ENCODE measurements at regions not wholly inside any gene's neighbourhood (a gene's known extent, or its start where the extent isn't known, plus 50 kb on each side); places are given as distances from the start of the nearest gene placed in this dataset.
"Not testable (repeated sequence)": the region's sequence is repeated elsewhere in the genome, so short reads cannot be mapped to it uniquely, and the experiment has no call there.

DNA sequence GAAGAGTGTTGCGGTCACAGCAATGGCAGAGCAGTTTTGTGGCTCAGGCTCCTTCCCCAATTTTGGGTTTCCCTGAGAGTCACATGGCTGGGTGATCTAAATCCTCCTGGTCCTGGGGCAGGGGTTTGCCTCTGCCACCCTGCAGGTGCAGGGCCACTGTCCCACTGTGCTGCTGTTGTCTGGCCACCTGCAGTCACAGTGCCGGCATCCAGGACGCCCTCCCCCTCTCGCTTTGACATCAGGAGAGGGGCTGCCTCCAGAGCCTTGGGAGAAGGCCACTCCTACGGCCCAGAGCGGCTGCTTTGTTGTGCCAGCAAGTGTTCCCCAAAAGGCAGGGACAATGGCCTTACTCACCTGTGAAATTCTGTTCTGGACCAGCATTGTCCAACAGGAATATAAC lies 449.0 kb downstream of the QKI start:
- H3K9me3 Mint-ChIP-seq, result no peaks in the 10 kb centered on the region
- H3K36me3 Mint-ChIP-seq (ENCODE audit: low read depth), result no peaks in the 10 kb centered on the region
- H3K4me1 Mint-ChIP-seq, result no peaks in the 10 kb centered on the region
- no peak for DNase-seq
- H3K4me3 Mint-ChIP-seq, result no peak overlapping the region
- peaks cover 8% of the 10 kb centered on the region for H3K27me3 Mint-ChIP-seq
- H3K27ac Mint-ChIP-seq, result no peak overlapping the region
- intact Hi-C loops (cut with micrococcal nuclease), result no loop called here

DNA sequence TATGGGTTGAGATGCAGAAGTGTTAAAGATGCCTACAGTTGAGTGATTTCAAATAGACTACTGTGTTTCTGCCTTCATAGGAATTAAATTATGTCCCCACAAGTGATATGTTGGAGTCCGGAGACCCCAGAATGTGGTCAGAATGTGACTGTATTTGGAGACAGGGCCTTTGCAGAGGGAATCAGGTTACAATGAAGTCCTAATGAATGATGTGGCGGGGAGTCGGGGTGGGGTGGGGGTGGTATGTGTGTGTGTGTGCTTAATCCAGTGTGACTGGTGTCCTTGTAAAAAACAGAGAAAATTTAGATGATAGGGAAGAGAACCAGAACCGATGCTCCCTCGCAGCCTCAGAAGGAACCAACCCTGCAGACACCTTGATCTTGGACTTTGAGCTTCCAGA lies 448.2 kb downstream of the QKI start:
- Mint-ChIP-seq H3K27me3 (peaks cover 8% of the 10 kb centered on the region), H3K9me3 (no peaks in the 10 kb centered on the region), H3K36me3 (ENCODE audit: low read depth) (no peaks in the 10 kb centered on the region), H3K4me1 (no peaks in the 10 kb centered on the region), H3K27ac (no peak overlapping the region), H3K4me3 (no peak overlapping the region)
- intact Hi-C loops (cut with micrococcal nuclease), result no loop called here
- no peak for DNase-seq

DNA sequence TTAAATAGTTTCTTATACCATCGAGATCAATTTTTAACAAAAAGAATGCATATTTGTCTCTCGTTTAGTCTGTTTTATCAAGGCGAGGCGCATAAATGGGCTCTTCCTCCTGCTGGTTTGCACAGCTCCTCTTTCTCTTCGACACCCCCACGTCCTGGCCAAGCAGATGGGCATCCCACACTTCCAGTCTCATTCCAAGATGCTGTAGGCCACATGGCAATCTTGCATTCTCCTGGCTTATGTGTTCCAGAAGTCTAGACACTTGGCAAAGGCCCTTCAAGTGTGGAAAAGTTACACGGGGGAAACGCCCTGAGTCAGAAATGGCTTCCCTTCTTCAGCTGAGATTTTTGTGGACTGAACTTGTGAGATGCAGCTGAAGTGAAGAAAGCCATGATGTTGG lies 447.1 kb downstream of the QKI start:
- Mint-ChIP-seq H3K9me3 (no peaks in the 10 kb centered on the region), H3K27me3 (peaks cover 8% of the 10 kb centered on the region), H3K4me1 (no peaks in the 10 kb centered on the region), H3K36me3 (ENCODE audit: low read depth) (no peaks in the 10 kb centered on the region), H3K4me3 (no peak overlapping the region), H3K27ac (no peak overlapping the region)
- no peak for DNase-seq
- intact Hi-C loops (cut with micrococcal nuclease), result no loop called here

DNA sequence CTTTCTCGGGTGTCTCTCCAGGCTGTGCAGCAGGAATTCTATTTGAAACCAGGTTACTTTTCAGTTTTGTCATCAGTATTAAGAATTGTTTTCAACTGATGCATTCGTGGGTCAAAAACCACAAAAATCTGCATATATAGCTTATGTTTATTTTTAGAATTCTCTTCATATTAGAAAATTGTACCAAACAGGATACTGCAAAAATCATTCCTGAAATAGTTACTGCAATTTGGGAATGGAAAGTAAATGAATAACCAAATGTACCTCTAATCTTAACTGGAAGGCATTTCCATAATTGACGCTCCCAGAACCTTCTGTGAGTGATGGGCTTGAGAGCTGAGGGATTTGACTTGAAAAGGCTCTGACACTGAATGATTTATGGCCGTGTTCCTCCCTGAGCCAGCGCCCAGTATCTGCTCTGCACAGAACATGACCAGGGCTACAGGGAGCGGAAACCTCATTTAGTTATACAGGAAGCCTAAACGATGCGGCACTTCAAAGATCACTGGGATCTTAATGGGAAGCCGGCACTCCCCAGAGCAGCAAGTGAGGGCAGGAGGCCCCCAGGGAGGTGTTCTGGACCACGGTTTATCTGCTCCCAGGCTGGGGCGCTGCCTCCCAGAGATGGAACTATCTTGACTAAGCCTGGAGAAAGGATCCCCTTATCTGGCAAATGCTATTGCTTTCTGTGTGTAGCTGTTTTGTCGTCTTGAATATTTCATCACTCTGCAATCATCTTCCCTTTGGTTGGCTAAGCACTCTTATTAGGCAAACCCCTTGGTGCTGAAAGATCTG lies 446.0 kb downstream of the QKI start:
- Mint-ChIP-seq H3K9me3 (no peaks in the 10 kb centered on the region), H3K27ac (no peak overlapping the region), H3K4me3 (no peak overlapping the region), H3K4me1 (no peaks in the 10 kb centered on the region), H3K27me3 (peaks cover 8% of the 10 kb centered on the region), H3K36me3 (ENCODE audit: low read depth) (no peaks in the 10 kb centered on the region)
- intact Hi-C loops (cut with micrococcal nuclease), result no loop called here
- DNase-seq, result no peak

DNA sequence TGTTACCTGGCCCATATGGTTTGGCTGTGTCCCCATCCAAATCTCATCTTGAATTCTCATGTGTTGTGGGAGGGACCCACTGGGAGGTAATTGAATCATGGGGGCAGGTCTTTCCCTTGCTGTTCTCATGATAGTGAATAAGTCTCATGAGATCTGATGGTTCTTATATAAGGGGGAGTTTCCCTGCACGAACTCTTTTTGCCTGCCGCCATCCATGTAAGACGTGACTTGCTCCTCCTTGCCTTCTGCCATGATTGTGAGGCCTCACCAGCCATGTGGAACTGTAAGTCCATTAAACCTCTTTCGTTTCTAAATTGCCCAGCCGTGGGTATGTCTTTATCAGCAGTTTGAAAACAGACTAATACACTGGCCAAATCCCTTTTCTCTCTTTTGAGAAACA lies 444.4 kb downstream of the QKI start:
- H3K27ac Mint-ChIP-seq; H3K9me3 Mint-ChIP-seq; H3K36me3 Mint-ChIP-seq (ENCODE audit: low read depth); H3K4me3 Mint-ChIP-seq; DNase-seq; H3K27me3 Mint-ChIP-seq; H3K4me1 Mint-ChIP-seq; intact Hi-C loops (cut with micrococcal nuclease): not testable (repeated sequence)

DNA sequence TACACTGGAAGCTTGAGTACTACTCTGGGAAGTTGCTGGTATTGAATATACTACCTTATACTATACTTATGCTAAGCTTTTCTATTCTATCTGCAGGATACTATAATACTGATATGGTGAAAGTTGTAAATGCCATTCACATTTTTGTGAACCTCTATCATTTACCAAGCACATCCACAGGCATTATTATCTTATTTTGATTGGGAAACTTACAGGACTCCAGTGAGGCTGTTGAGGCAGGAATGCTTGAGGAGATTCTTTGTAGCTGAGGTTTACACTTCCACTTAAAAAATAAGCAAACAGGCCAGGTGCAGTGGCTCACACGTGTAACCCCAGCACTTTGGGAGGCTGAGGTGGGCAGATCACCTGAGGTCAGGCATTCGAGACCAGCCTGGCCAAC lies 442.9 kb downstream of the QKI start:
- Mint-ChIP-seq H3K27me3 (peaks cover 8% of the 10 kb centered on the region), H3K9me3 (no peaks in the 10 kb centered on the region), H3K4me1 (no peaks in the 10 kb centered on the region), H3K4me3 (no peak overlapping the region), H3K27ac (no peak overlapping the region), H3K36me3 (ENCODE audit: low read depth) (no peaks in the 10 kb centered on the region)
- intact Hi-C loops (cut with micrococcal nuclease), result no loop called here
- no peak for DNase-seq

DNA sequence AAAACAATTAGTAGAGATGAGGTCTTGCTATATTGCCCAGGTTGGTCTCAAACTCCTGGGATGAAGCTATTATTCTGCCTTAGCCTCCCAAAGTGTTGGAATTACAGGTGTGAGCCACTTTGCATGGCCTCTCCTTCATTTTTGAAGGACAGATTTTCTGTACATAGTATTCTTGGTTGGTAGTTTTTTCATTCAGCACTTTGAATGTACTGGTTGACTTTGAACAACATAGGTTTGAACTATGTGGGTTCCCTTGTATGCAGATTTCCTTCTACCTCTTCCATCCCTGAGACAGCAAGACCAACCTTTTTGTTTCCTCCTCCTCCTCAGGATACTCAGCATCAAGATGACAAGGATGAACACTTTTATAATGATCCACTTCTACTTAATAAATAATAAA lies 436.4 kb downstream of the QKI start:
- H3K27ac Mint-ChIP-seq, result no peak overlapping the region
- no peaks in the 10 kb centered on the region for H3K27me3 Mint-ChIP-seq
- intact Hi-C loops (cut with micrococcal nuclease), result no loop called here
- no peak for DNase-seq
- no peaks in the 10 kb centered on the region for H3K36me3 Mint-ChIP-seq (ENCODE audit: low read depth)
- no peaks in the 10 kb centered on the region for H3K9me3 Mint-ChIP-seq
- no peaks in the 10 kb centered on the region for H3K4me1 Mint-ChIP-seq
- H3K4me3 Mint-ChIP-seq, result no peak overlapping the region

DNA sequence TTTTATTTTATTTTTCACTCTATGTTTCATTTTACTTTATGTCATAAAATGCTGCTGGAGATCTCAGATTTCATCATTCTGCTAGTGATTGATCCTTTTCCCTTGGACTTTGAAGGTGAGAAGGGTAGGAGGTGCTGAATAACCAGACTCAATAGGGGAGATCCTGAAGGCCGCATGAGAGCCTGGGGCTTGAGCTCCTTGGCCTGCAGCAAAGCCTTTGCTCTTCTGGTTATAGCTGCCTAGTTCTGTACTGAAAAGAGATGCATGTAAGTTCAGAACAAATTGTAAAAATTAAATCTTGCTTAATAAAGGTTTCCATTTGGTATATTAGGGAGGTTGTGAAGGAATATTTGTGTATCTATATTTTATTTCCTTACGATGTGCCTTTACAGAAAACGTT lies 430.2 kb downstream of the QKI start:
- Mint-ChIP-seq H3K27me3 (no peaks in the 10 kb centered on the region), H3K4me1 (no peaks in the 10 kb centered on the region), H3K27ac (no peak overlapping the region), H3K9me3 (peaks cover 12% of the 10 kb centered on the region), H3K36me3 (ENCODE audit: low read depth) (no peaks in the 10 kb centered on the region), H3K4me3 (no peak overlapping the region)
- intact Hi-C loops (cut with micrococcal nuclease), result no loop called here
- DNase-seq, result no peak

DNA sequence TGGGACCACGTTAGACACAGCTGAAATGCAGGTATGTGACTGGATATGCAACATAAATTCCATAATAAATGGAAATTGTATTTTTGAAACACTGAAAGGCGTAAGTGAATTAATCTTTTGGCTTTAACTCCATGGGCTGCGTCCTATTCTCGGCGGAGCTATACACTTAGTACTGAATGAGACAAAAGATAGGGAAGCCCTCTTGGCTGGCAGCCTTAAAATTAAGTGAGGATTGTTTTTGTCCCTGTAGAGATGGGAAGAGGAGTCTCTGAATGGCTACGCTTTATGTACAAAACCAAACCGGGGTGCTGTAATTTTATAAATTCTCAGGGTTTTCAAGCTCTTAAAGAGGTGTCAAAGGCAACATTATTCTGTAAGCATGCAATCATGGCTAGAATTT lies 429.8 kb downstream of the QKI start:
- no peak for DNase-seq
- H3K4me3 Mint-ChIP-seq, result no peak overlapping the region
- no peak overlapping the region for H3K27ac Mint-ChIP-seq
- peaks cover 12% of the 10 kb centered on the region for H3K9me3 Mint-ChIP-seq
- intact Hi-C loops (cut with micrococcal nuclease), result no loop called here
- no peaks in the 10 kb centered on the region for H3K36me3 Mint-ChIP-seq (ENCODE audit: low read depth)
- H3K4me1 Mint-ChIP-seq, result no peaks in the 10 kb centered on the region
- H3K27me3 Mint-ChIP-seq, result no peaks in the 10 kb centered on the region

DNA sequence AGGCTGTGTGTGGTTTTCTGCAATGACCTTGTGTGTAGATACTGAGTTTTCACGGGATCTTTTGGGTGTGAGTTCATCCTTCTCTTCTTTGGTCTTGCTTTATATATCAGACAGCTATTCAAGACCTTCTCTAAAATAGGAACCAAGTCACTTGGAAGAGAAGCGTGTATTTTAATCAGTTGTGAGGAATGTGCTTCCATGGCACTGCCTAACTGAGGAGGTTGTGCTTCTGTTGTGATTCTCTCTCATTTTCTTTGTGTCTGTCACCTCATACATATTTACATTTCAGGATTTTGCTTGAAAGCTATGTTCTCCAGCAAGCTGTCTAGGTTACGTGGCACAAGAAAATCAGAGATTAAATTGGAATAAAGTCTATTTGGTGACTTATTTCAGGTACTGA lies 428.7 kb downstream of the QKI start:
- no peak overlapping the region for H3K4me3 Mint-ChIP-seq
- H3K27ac Mint-ChIP-seq, result no peak overlapping the region
- peaks cover 12% of the 10 kb centered on the region for H3K9me3 Mint-ChIP-seq
- H3K36me3 Mint-ChIP-seq (ENCODE audit: low read depth), result no peaks in the 10 kb centered on the region
- H3K4me1 Mint-ChIP-seq, result no peaks in the 10 kb centered on the region
- intact Hi-C loops (cut with micrococcal nuclease), result no loop called here
- H3K27me3 Mint-ChIP-seq, result no peaks in the 10 kb centered on the region
- no peak for DNase-seq

DNA sequence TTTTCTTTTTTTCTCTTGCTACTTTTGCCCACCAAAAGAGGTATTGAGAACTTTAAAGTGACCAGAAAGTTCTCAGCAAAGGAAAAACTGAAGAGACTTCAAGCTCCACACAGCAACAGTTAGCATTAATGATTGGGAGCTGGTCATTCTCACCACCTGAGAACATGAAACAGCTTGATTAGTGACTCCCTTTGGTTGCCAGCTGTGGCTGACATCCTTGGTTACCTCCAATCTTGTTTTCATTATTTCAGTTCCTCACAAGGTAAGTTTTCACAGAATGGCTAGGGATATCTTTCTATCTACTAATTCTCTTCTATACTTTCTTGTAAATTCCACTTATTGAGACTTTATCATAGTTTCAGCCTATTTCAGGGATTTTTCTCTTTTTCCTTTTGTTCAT lies 427.9 kb downstream of the QKI start:
- Mint-ChIP-seq H3K9me3 (peaks cover 12% of the 10 kb centered on the region), H3K4me3 (no peak overlapping the region), H3K36me3 (ENCODE audit: low read depth) (no peaks in the 10 kb centered on the region), H3K27ac (no peak overlapping the region), H3K27me3 (no peaks in the 10 kb centered on the region), H3K4me1 (no peaks in the 10 kb centered on the region)
- DNase-seq, result no peak
- intact Hi-C loops (cut with micrococcal nuclease), result no loop called here

DNA sequence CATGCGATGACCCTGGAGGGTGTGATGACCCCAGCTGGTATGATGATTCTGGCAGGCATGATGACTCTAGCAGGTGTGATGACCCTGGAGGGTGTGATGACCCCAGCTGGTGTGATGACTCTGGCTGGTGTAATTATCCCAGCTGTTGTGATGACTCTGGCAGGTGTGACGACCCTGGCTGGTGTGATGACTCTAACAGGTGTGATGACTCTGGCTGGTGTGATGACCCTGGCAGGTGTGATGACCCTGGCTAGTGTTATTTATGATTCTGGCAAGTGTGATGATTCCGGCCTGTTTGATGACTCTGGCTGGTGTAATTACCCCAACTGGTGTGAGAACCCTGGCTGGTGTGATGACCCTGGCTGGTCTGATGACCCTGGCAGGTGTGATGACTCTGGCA lies 427.2 kb downstream of the QKI start:
- Mint-ChIP-seq H3K4me3 (no peak overlapping the region), H3K27ac (no peak overlapping the region), H3K36me3 (ENCODE audit: low read depth) (no peaks in the 10 kb centered on the region), H3K27me3 (no peaks in the 10 kb centered on the region), H3K4me1 (no peaks in the 10 kb centered on the region), H3K9me3 (peaks cover 12% of the 10 kb centered on the region)
- intact Hi-C loops (cut with micrococcal nuclease), result no loop called here
- no peak for DNase-seq

DNA sequence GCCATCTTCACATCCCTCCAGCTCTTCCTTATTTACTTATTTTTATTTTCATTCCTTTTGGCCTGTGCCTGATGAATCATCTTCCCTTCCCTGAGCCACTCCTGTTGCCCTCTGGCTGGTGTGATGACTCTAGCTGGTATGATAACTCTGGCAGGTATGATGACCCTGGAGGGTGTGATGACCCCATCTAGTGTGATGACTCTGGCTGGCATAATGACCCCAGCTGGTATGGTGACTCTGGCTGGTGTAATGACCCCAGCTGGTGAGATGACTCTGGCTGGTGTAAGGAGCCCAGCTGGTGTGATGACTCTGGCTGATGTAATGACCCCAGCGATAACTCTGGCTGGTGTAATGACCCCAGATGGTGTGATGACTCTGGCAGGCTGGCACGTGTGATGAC lies 426.8 kb downstream of the QKI start:
- Mint-ChIP-seq H3K27ac (no peak overlapping the region), H3K4me3 (no peak overlapping the region), H3K36me3 (ENCODE audit: low read depth) (no peaks in the 10 kb centered on the region), H3K4me1 (no peaks in the 10 kb centered on the region), H3K27me3 (no peaks in the 10 kb centered on the region), H3K9me3 (peaks cover 12% of the 10 kb centered on the region)
- DNase-seq, result no peak
- intact Hi-C loops (cut with micrococcal nuclease), result no loop called here

DNA sequence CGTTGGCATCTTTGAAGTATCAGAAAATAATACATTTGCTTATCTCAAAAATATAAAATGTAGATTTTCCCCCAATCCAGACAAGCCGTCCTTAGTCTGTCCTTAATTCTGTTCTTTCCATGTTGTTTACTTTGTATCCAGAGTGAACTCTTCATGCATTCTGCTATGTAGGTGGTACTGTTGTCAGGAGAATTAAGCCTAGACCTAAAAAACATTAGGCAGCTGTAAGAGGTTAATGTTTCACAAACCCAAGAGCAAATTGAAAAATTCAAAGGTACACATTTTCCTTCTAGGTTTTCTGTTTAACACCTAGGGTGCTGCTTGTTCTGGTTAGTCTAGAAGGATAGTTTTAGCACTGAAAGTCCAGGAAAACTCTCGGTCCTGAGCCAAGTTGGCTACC lies 426.4 kb downstream of the QKI start:
- Mint-ChIP-seq H3K9me3 (peaks cover 12% of the 10 kb centered on the region), H3K4me3 (no peak overlapping the region), H3K27ac (no peak overlapping the region), H3K36me3 (ENCODE audit: low read depth) (no peaks in the 10 kb centered on the region), H3K4me1 (no peaks in the 10 kb centered on the region), H3K27me3 (no peaks in the 10 kb centered on the region)
- intact Hi-C loops (cut with micrococcal nuclease), result no loop called here
- no peak for DNase-seq

DNA sequence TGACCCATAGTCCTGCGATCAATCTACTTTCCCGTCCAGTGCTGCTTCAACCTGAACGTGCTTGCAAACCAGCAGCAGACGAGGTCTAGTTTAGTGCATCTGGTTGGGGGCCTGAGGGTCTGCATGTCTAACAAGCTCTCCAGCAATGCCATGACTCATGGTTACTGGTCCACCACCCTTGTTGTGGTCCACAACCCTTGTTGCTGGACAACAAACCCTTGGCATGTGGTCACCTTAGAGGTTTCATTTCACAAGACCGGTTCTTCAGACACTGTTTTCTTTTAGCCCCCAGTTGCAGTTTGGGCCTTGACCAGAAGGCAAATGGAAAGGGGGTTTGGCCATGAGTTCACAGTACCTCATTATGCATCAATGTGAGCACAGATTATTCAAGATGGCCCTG lies 424.8 kb downstream of the QKI start:
- no peak for DNase-seq
- no peaks in the 10 kb centered on the region for H3K4me1 Mint-ChIP-seq
- no peak overlapping the region for H3K4me3 Mint-ChIP-seq
- no peaks in the 10 kb centered on the region for H3K36me3 Mint-ChIP-seq (ENCODE audit: low read depth)
- intact Hi-C loops (cut with micrococcal nuclease), result no loop called here
- H3K9me3 Mint-ChIP-seq, result peaks cover 12% of the 10 kb centered on the region
- H3K27me3 Mint-ChIP-seq, result no peaks in the 10 kb centered on the region
- no peak overlapping the region for H3K27ac Mint-ChIP-seq
